GM12891 (cell line): ENCODE measurements at regions not wholly inside any gene's neighbourhood (a gene's known extent, or its start where the extent isn't known, plus 50 kb on each side); places are given as distances from the start of the nearest gene placed in this dataset.

ENCODE experiments used
- POLR2A ChIP-seq: IDR thresholded peaks from 2 replicates; pipeline ENCODE4 v1.6.1; 2011; ENCODE audit warnings: low read depth, low read length, control low read depth
- POLR2AphosphoS5 ChIP-seq: IDR thresholded peaks from 2 replicates; pipeline ENCODE4 v1.6.1; 2011; ENCODE audit warnings: low read depth, low read length, control low read depth
- POU2F2 ChIP-seq: IDR thresholded peaks from 2 replicates; pipeline ENCODE4 v1.6.1; 2011; ENCODE audit warnings: low read depth, mild to moderate bottlenecking, control low read depth, low read length, moderate library complexity
- TAF1 ChIP-seq: IDR thresholded peaks from 2 replicates; pipeline ENCODE4 v1.6.1; 2011; ENCODE audit warnings: low read depth, low read length, control low read depth

- TF ChIP-seq POLR2A (no peak), TAF1 (no peak), POLR2AphosphoS5 (no peak), POU2F2 (no peak)
These were observed 82.1 kb downstream of the ETAA1 start for GRCh38 chr2:67479261-67479660.
